ENCODE measurements at regions not wholly inside any gene's neighbourhood (a gene's known extent, or its start where the extent isn't known, plus 50 kb on each side); places are given as distances from the start of the nearest gene placed in this dataset.
"Not testable (repeated sequence)": the region's sequence is repeated elsewhere in the genome, so short reads cannot be mapped to it uniquely, and the experiment has no call there.

DNA sequence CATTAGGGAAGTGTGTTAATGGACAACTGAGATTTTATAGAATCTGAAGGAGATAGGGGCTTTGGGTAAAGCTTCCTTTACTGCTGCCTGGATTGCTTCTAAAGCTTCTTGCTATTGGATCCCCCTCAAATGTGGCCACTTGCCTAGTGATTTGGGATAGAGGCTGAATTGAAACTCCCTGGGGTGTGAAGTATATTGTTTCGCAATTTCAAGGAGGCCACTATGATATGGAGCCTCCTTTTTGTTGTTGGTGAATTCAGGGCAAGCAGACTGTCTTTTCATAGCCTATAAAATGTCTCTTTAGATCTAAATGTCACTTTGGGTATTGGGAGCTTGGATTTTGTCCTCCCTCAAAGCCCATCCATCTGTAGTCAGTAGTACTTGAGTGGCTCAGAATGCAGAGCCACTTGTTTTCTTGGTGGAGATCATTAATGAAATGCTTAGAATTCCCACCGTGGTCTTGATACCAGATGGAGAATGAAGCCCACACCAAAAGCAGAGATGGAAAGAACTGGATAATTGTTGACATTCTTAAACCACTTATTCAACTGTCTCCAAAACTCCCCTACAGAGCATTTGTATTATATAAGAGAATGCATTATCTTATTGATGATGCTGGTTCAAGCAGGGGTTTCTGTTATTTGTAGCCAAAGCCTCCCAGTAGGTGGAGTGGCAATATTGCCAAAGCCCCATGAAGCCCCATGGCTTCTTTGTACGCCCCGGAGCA, 144.3 kb upstream of the KCNE2 start:
- no peak for DNase-seq (ENCODE audit: low spot score)

DNA sequence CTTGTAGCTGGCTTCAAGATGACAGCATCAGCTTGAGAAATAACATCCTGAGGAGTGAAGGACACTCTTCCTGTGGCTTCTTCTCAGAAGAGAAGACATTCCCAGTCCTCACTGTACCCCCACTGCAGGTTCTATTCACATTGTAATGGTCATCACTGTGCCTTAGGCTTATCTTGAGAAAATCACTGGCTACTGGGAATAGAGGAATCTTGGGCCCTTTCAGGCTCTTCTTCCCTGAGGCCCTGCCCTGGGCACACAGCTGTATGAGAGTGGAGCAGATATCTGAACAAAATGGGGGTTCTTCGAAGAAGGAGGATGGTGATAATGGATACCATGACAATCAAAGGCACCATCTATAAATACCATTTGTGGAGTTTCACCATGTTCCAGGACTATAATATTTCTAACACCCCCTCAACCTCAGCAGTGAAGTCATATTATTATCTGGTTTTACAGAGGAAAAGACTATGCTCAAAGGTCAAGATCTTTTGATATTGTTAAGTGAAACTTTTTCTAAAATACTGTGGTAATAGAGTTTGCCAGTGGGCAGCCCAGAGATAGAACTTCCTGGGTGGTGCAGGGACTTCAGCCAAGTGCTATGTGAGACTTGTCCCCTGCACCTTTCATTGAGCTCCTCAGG, 143.1 kb upstream of the KCNE2 start:
- no peak for DNase-seq (ENCODE audit: low spot score)

DNA sequence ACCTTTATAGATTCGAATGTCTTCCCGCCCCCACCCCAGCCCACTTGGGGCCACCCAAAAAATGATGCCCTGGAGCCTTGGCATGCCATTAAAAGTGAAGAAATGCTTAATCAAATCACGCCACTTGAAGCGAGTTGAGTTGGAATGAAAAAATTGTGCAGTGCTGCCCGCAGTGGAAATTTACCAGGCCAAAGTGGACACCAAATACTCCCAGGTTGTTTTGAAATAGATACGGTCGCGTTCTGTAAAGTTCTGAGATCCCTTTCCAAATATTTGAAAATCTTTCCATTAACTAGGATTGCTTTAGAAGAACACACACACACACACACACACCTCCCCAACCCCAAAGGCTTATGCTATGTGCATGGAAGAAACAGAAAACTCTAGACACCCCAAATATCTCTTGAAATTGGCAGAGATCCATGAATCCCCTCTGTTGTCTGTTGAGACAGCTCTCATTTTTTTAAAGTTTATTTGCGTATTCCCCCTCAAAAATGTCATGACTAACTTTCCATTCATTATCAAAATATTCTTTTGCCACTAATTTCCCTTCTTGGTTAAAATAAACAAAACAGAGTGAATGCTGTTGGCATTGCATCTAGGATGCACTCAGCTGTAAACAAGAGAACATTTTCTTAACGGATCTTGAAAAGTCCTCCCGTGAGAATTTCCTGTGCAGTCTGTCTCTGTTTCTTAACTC, 142.3 kb upstream of the KCNE2 start:
- no peak for DNase-seq (ENCODE audit: low spot score)

DNA sequence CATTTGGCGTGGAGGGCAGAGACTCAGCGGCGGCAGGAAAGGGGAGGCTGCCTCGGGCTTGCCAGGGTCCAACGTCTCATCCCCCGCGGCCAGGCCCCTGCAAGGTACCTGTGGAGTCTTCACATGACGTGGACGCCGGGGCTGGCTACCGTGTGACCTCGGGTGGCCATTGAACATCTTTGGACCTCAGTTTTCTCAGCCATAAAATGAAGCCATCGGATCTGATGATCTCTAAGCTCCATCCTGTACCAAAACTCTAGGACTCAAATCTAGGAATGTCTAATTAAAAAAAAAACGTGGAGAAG, 141.8 kb upstream of the KCNE2 start:
- no peak for DNase-seq (ENCODE audit: low spot score)

DNA sequence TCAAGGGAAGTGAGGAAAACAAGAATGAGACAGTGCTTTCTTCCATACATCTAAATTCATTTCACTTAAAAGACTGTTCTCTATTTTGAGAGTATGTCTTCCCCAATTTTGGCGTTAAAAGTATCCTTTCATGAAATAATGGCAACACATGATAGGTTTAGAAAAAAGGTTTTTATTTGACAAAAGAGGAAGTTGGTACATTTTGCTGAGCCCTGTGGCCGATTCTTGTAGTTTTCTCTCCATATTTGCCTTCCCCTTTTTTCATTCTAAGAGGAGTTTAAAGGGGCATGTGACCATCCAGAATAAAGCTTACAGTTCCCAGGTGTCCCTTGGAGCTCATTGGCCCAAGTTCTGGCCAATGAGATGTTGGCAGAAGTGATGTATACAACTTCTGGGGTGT, 140.4 kb upstream of the KCNE2 start:
- DNase-seq (ENCODE audit: low spot score), result no peak

DNA sequence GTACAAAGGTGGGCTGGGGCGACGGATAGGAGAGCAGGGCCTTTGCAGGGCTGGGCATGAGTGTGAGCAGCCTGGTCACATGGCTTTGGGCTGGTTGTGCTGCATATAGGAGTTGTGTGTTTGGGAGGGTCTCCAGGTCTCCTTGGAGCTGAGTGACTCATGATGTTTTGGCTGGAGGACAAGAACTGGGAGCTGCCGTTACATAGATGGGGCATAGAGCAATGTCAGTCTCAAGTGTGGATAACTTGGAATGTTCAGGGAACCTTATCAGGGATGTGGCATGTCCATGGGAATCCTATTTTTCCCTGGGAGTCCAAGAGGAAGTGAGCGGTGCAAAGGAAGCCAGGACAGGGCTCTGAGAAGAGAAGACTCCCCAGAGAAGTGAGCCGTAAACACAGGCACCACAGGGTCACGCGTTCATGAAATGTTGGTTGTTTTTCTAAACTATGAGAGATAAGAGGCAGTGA, 136.4 kb upstream of the KCNE2 start:
- no peak for DNase-seq (ENCODE audit: low spot score)

DNA sequence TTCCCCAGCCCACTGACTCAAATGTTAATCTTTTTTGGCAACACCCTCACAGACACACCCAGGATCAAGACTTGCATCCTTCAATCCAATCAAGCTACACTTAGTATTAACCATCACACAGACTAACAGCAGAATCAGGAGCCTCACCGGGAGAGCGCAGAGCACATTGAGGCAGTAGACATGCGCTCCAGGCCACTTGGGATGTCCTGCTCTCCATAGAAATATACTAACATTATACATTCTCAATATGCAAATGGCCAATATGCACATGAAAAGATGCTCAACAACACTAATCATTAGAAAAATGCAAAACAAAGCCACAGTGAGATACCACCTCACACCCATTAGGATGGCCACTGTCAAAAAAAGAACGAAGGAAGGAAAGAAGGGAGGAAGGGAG, 135.0 kb upstream of the KCNE2 start:
- DNase-seq (ENCODE audit: low spot score), result no peak

DNA sequence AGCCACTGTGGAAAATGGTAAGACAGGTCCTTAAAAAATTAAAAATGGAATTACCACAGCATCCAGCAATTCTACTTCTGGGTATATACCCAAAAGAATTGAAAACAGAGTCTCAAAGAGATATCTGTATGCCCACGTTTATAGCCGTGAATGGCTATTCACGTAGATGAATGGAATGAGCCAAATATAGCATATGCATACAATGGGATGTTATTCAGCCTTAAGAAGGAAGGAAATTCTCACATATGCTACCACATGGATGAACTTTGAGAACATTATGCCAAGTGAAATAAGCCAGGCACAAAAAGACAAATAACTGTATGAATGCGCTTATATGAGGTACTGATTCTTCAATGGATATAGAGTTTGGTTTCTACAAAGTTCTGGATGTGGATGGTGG, 134.5 kb upstream of the KCNE2 start:
- DNase-seq (ENCODE audit: low spot score), result no peak

DNA sequence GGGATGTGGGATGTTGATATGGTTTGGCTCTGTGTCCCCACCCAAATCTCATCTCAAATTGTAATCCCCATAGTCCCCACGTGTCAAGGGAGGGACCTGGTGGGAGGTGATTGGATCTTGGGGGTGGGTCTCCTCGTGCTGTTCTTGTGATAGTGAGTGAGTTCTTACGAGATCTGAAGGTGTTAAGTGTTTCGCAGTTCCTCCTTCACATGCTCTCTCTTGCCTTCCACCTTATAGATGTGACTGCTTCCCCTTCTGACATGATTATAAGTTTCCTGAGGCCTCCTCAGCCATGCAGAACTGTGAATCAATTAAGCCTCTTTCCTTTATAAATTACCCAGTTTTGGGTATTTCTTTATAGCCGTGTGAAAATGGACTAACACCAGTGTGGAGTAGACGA, 130.1 kb upstream of the KCNE2 start:
- not testable (repeated sequence) for DNase-seq (ENCODE audit: low spot score)

DNA sequence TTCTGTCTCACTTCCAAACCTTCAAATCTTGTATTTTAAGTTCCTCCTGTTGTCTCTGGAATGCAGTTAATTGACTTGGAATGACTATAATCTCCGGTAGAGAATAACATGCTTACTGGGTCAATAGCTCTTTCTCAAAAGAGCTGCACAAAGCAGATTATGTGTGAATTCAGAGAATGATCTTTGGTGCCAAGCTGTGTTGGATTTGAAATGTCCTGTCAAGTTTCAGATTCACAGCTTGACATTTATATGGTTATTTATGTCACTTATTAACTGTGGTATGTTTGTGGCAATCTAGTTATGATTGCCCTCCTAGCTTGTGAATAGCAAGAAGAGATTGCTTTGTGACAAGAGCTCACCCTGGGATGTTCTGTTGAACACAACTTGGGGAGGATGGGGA, 128.3 kb upstream of the KCNE2 start:
- no peak for DNase-seq (ENCODE audit: low spot score)

DNA sequence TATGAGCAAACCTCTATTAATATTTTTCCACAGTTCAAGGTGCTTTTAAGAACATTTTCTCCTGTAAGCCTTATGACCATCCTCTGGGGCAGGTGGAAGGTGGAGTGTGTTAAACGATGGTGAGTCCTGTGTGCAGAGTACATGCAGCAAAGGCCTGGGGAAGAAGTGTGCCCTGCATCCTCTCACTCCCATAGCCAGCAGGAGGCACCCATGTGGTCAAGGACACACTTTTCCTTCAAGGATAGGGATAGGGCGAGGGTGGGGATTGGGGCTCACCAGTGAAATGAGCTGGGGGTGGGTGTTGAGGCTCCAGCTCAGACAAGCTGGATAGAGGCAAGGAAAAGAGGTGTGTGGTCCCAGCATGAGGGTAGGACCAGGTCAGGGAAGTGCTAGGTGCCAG, 120.8 kb upstream of the KCNE2 start:
- no peak for DNase-seq (ENCODE audit: low spot score)

DNA sequence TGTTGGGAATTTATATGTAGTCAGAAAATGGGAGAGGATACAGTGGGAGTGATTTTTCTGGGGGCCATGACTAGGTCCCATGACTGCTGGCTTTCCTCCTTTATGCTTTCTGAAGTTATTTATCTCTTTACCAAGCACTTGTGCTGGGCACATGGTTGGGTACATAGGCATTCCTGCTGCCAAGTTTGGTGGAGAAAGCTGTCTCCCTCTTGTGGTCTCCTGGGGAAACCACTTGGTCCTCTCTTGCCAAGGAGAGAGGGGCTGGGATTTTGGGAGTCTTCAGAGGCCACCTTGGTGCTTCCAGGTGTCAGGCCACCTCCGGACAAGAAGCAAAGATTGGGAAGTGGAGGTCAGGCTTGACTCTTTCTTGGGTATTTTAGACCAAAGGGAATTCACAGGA, 120.2 kb upstream of the KCNE2 start:
- DNase-seq (ENCODE audit: low spot score), result no peak

DNA sequence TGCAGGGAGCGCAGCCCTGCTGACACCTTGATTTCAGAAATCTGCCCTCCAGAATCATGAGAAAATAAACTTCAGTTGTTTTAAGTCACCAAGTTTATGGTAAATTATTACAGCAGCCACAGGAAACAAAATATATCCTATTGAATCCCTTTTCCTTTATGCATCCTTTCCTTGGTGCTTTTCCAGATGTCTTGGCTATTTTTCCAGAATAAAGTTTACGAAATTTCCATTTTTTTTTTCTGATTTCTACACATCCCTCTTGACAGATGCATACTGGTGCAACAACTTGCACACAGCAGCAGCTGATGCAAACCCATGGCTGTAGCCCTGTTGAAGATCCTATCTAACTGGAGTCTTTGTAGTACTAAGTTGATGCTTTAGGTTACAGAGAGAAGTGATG, 111.1 kb upstream of the KCNE2 start:
- no peak for DNase-seq (ENCODE audit: low spot score)

DNA sequence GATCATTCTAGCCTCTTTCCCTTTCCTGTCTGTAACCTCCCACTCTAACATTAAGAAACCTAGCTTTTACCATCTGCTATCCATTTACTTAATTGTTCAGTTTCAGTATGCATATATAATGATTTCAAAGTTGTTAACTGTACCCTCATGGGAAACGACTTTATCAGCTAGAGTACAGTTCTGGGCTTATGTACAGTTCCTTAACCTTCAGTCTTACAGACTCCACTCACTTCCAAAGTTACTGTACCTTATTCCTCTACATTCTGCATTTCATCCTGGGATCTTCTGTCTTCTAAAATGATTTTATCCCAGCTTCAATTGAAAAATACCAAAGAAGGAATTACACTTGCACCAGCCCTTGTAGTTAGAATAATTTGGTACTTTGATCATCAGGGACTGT, 108.7 kb upstream of the KCNE2 start:
- DNase-seq (ENCODE audit: low spot score), result no peak

DNA sequence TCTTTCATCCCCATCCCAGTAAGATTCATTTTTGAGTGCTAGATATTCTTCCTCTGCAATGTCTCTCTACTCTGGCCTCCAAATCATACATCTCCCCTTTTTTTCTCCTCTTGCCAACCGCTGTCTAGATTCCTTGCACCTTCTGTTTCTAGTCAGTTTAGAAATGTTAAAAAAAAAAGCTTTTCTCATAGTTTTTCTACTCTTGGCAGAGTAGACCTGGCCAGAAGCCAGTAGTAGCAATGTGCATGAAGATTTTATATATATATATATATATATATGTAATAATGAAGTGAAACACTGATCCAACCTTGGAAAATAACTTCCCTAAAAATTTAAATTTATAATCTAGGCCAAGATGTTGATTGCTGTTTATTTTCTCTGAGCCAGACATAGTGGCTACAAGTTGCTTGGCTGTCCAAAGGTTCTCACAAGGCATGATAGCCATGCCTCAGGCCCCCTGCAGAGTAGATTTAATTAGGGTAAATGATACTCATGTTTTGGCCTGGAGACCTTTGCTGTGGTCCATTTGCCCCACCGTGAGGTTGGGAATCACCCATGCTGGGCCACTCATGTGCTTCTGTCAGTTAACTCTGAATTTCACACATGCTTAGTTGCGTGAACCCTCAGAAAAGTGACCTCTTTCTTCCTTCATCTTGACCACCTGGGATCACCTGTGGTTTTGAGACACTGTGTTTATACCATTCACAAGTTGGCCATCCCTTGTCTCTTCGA, 103.4 kb upstream of the KCNE2 start:
- DNase-seq (ENCODE audit: low spot score), result no peak

DNA sequence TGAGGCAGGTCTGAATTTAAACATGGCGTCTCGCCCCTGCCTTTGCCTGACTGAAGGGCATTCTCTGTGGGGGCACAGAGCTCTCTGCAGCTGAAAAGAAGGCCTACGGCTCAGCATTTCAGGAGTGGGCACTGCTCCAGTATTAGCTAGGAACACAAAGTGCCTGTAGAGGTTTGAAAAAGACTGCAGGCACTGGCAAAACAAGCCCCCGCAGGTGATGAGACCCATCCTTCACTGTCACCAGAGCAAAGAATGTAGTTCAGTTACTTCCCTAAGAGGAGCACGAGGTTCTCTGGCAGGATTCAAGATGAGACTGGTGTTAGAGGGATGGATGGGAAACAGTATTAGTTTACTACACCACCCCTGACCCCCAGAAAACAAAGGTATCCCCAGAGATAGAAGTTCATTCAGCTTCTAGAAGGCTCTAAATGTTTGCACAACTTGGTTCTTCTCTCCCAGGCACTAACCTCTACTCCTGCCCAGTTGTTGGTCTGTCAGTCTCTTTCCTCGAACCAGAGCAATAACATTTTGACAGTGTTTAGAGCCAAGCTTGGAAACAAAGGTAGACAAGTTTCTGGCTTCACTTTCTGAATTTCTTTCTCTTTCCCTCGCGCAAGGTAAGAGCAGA, 101.9 kb upstream of the KCNE2 start:
- no peak for DNase-seq (ENCODE audit: low spot score)

DNA sequence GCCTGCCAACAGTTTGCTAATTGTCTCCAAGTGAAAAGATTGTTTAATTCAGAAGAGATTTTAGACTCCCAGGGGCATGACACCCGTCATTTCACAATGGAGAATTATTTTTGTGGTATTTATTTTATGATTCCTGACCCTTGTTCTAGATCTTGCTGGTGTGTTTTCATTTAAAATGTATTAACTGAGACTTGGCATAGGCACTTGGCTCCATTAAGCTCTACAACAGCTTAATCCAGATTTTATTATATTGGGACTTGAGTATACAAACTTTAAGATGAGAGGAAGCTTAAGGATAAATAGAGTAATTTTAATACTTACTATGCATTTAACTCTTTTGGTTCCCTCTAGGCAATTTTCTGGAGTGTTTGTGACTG, 101.3 kb upstream of the KCNE2 start:
- no peak for DNase-seq (ENCODE audit: low spot score)

DNA sequence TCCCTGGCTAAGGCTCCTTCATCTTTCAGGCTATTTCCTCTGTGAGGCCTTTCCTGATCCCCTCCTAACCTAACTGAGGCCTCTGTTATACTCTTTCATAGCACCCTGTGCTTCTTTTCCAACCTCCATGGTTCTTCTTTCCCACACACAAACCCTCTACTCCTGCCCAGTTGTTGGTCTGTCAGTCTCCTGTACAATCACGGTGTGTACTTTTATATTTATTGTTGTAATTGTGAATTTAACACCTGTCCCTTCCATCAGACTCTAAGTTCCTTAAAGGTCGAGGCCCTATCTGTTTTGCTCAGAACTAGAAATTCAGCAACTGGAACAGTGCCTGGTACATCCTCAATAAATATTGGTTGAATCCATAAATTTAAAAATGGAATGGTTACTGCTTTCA, 100.2 kb upstream of the KCNE2 start:
- DNase-seq (ENCODE audit: low spot score), result no peak

DNA sequence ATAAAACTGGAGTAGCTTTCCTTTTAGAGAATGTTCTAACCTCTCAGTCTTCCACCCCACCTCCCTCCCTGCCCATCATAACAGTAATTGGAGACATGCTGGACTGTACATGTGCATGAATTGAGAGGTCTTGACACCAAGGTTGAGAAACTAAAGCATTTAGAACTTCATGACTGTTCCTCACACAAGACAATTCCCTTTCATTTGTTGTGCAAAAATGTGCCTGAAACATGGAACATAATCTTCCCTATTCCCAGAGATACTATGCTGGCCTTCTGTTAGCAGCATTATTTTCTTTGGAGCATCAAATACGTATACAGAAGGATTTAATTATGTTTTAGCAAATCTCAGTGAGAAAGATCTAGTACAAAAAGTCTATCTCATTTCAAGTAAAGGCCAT, 97.5 kb upstream of the KCNE2 start:
- no peak for DNase-seq (ENCODE audit: low spot score)

DNA sequence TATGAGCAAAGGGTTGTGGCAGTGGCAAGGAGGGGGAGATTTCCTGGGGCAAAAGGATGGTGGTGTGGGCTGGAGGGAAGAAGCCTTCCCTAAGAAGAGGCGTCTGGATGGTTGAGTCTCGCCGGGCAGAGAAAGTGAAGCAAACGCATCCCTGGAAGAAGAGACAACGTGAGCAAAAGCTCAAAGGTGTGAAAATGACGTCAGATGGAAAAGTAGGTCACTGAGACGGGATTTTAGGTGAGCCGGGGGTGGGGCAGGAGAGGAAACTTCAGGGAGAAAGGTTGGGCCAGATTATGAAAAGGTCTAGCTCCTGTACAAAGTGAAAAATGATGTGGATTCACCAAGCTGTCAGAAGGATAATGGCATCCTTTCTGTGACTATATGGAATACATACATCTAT, 95.3 kb upstream of the KCNE2 start:
- DNase-seq (ENCODE audit: low spot score), result no peak

DNA sequence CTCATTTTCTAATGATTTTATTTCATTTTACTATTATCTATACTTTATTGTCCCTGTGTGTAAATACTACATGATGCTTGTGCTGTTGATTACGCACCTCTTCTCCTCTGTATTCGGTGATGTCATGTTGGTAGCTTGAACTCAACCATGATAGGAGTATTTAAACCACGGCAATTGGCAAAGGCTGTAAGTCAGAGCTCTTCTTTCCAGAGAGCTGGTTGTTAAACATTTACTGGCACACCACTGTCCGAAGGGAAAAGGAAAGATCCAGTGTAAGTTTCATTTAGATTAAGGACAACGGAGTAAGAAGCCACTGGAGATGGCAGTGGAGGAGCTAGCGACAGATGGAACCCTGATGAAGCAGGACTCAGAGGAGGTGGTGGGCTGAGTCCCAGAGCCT, 93.4 kb upstream of the KCNE2 start:
- no peak for DNase-seq (ENCODE audit: low spot score)

DNA sequence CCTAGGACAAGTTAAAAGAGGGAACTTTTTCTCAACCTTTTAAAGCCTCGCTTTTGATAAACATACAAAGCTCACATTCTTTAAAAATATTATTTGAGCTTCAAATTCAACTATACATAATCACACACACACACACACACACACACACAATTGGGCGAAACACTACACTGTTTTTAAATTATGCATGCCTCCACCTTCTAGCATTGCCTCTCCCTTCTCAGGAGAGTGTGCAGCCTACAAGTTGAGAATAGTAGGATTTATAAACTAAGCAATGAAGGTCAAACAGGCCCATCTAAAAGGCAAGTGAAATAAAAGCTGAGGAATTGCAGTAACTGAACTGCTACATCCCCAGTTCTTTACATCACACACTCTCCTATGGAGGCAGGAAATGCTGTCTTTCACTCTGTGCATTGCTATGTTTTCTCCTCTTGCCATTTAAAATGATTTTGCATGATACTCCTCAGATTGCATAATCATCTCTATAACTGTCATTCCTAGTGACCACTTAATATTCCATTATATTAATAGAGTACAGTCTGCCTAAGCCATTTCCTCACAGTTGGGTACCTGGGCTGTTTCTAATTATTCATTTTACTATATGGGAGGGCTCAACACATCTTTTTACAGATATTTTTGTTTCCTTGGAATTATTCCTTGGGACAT, 92.5 kb upstream of the KCNE2 start:
- DNase-seq (ENCODE audit: low spot score), result no peak
